ENCODE measurements at regions not wholly inside any gene's neighbourhood (a gene's known extent, or its start where the extent isn't known, plus 50 kb on each side); places are given as distances from the start of the nearest gene placed in this dataset.

DNA sequence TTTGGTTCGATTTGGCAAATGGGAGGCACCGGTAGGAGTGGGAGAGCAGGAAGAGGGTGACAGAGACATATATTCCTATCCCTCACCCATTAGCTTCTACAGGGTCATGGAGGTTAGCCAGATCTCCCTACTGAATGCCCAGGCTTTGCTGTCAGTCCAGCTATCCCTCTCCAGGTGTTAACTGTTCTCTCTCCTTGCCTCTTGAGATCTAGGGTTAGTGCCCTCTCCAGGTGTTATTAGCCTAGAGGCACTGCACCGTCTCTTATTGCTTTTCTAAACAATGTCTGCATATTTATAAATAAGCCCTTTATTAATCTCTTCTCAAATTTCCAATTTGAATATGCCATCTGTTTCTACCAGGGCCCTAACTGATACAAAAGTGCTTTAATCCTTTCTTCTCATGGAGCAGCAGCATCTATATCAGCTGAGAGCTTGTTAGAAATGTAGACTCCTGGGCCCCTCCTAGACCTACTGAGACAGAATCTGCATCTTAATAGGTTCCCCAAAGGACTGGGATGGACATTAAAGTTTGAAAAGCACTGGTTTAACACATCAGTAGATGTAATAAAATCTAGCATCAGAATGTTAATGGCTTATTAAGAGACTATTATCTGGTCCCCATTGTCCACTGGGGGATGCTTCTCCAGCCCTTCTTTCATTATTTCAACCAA, 322.5 kb upstream of the SLC24A2 start:
- TF ChIP-seq, protein P1, sequence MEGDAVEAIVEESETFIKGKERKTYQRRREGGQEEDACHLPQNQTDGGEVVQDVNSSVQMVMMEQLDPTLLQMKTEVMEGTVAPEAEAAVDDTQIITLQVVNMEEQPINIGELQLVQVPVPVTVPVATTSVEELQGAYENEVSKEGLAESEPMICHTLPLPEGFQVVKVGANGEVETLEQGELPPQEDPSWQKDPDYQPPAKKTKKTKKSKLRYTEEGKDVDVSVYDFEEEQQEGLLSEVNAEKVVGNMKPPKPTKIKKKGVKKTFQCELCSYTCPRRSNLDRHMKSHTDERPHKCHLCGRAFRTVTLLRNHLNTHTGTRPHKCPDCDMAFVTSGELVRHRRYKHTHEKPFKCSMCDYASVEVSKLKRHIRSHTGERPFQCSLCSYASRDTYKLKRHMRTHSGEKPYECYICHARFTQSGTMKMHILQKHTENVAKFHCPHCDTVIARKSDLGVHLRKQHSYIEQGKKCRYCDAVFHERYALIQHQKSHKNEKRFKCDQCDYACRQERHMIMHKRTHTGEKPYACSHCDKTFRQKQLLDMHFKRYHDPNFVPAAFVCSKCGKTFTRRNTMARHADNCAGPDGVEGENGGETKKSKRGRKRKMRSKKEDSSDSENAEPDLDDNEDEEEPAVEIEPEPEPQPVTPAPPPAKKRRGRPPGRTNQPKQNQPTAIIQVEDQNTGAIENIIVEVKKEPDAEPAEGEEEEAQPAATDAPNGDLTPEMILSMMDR (IDR thresholded peaks at IDR 0.05): no peak
- TF ChIP-seq POLR2AphosphoS5 (IDR thresholded peaks at IDR 0.05; ENCODE audit: insufficient read depth in 1 of 2, low read depth in 1 of 2) (no peak), POLR2A (IDR thresholded peaks at IDR 0.05) (no peak)
